HG02884 (cell line): ENCODE measurements at regions not wholly inside any gene's neighbourhood (a gene's known extent, or its start where the extent isn't known, plus 50 kb on each side); places are given as distances from the start of the nearest gene placed in this dataset.

Experiments
- ATAC-seq: cut with Tn5 transposase; IDR thresholded peaks from one replicate; pipeline ENCODE4 v1.9.1; 2021; ENCODE audit warnings: mild to moderate bottlenecking, moderate library complexity; ENCODE audit not compliant: unreplicated experiment

DNA sequence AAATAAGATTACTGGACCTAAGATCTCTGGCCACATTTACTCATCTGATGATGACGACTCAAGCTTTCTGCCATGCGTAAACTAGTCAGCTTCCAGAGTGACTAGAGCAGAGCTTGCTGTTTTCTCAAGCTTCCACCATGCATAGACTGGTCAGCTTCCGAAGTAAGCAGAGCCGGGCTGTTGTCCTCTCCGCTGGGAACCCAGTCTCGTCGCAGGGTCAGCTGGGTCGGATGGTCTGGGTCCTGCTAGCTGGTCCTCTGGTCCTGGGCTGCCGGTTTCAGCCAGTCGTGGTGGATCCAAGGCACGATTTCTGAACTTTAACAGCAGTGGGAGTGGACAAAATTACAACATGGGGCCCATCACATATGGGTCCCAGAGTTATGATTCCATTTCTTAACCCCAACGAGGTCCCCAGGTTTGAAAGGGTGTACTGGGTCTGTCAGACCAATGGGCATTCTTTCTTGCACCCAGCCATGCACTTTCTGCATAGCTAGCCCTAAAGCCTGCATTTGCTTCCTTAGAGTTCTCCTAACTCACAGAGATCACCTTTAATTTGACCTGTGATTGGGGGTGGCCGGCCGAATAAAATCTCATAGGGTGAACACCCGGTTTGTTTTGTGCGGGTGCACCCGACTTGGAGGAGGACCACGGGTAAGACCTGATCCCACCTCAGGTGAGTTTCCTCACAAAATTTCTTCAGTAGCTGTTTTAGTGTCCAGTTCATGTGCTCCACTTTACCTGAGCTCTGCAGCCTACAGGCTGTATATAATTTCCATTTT lies 1312.8 kb downstream of the TMEM121 start:
- ATAC-seq = no peak

GRCh38 chr14:106840258-106840657 lies 1313.9 kb downstream of the TMEM121 start:
- no peak for ATAC-seq

- no peak for ATAC-seq
Observed at GRCh38 chr14:106840991-106841390, 1314.6 kb downstream of the TMEM121 start.

DNA sequence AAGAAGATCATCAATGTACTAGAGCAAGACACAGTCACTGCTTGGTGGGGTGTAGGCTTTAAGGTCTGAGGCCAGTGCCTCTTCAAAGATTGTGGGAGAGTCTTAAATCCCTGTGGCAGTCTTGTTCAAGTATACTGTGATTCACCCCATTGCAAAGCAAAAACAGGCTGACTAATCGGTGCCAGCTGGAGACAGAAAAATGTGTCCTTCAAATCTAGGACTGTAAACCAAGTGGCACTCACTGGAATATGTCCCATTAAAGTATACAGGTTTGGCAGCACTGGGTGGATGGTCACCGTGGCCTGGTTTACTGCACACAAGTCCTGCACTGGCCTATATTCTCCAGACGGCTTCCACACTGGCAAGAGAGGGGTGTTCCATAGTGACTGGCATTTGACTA lies 1315.3 kb downstream of the TMEM121 start:
- ATAC-seq = no peak

- no peak for ATAC-seq
Observed at GRCh38 chr14:106842687-106843086, 1316.3 kb downstream of the TMEM121 start.

DNA sequence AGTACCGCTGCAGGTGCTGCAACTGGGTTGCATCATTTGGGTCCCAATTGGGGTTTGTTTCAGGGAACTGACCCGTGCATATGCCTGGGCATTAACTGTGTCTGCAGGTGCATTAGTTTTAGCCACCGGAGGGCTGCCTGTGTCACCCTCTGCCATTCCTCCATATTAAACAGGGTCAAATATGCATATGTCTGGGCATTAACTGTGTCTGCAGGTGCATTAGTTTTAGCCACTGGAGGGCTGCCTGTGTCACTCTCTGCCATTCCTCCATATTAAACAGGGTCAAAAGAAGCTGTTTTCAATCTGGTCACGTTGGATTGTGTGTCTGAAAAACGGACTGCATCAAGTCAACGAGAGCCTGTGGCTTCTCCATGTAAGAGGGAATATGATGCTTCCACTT lies 1317.0 kb downstream of the TMEM121 start:
- ATAC-seq = no peak

- ATAC-seq = no peak
Observed at GRCh38 chr14:106843951-106844483, 1317.6 kb downstream of the TMEM121 start.

DNA sequence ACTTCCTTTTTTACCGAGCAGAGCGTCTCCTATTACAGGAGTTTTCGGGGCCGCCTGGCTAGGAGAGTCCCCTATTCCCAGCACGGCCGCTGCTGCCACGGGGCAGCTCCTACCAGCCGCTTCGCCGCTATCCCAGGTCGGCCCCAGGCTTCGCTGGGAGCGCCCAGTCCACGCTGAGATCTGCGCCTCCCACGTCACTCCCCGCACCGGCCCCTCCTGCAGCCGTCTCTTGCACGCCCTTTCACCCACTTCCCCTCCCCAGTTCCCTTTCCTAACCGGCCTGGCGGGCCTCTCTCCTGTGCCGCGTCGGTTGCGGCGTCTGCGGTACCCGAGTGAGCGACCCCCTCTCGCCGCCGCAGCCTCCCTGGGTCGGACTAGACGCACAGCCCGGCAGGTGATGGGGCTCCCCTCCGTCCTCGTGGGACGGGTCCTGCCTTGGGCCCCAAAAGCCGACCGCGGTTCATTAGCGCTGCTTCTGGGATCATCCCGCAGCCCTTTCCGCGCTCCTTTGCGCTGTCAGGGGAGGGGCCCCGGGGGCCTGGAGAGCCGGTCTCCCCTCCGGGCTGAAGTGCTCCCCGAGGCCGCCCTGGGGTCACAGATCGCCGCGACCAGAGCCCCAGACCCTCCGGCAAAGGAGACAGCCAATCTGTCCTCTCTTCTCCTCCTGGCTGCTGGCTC lies 1318.4 kb downstream of the TMEM121 start:
- ATAC-seq = peak; percentile 42

GRCh38 chr14:106845286-106846087 lies 1319.1 kb downstream of the TMEM121 start:
- ATAC-seq = no peak

DNA sequence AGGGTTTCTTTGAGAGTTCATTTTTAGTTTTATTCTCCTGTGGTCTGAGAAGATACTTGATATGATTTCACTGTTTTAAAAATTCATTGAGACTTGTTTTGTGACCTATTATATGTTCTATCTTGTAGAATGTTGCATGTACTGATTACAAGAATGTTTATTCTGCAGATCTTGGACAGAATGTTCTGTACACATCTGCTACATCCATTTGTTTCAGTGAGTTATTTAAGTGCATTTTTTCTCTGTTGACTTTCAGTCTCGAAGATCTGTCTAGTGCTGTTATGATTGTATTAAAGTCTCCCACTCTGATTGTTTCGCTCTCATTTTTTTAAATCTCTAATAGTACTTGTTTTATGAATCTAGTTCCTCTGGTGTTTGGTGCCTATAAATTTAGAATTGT lies 1319.8 kb downstream of the TMEM121 start:
- ATAC-seq = no peak

- no peak for ATAC-seq
Observed at GRCh38 chr14:106848330-106849121, 1322.1 kb downstream of the TMEM121 start.

DNA sequence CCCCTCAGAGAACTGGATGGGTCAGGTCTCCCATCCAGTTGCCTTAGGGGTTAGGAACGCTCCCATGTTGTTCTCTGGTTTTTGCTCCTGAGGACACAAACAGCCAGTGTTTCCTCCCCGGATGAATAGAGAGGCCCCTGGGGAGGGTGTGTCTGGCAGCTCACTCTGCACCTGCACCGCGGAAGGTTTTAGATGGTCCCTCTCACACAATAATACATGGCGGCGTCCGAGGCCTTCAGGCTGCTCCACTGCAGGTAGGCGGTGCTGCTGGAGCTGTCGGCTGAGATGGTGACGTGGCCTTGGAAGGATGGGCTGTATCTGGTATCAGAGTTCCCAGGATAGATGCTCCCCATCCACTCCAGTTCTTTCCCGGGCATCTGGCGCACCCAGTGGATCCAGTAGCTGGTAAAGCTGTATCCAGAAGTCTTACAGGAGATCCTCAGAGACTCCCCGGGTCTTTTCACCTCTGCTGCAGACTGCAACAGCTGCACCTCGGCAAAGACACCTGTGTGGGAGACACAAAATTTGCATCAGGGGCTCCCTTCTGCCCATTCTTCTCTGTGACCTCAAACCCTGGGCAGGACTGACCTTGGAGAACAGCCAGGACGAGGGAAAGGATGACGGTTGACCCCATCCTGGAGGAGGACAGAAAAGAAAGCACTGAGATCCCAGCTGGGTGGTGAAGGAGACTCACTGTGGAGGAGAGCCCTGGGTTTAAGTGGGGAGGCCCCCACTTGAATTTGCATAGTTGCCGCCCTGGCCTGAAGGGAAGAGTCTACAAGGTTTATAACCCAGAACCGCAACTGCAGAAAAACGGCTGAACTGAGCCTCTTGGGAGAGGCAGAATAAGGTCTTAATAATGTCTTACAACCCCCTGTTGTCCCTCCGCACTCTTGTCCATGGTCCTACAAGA lies 1324.8 kb downstream of the TMEM121 start:
- peak; percentile 54 for ATAC-seq

DNA sequence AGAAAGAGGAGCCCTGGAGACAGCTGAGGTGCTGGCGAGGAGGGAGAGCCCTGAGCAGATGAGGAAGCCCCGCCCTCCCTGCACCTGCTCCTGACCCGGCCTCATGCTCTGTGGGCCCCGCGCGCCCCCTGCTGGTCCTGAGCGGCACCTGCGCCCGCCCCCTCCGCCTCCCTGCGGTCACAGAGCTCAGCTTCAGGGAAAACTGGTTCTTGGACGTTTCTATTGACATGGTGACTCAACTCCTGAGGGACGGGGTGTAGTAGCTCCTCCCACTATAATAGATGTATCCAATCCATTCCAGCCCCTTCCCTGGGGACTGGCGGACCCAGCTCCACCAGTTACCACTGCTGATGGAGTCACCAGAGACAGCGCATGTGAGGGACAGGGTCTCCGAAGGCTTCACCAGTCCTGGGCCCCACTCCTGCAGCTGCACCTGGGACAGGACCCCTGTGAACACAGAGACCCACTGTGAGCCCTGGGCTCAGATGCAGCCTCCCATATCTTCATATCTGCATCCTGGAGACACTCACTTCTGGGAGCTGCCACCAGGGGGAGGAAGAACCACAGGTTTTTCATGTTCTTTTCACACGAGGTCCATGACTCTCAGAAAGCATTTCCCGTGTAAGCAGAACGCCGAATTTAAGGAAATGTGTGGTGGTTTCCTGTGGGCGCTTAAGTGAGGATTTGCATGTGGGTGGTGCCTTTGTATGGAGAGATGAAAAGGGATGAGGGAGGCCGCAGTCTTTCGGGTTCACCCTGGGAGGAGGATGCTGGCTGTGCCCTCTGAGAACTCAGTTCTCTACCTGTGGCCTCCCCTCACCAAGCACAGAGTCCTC lies 1346.4 kb downstream of the TMEM121 start:
- no peak for ATAC-seq

GRCh38 chr14:106874350-106874749 lies 1348.0 kb downstream of the TMEM121 start:
- ATAC-seq = no peak

GRCh38 chr14:106875503-106875902 lies 1349.1 kb downstream of the TMEM121 start:
- no peak for ATAC-seq

- ATAC-seq = no peak
Observed at GRCh38 chr14:106876711-106877110, 1350.3 kb downstream of the TMEM121 start.

DNA sequence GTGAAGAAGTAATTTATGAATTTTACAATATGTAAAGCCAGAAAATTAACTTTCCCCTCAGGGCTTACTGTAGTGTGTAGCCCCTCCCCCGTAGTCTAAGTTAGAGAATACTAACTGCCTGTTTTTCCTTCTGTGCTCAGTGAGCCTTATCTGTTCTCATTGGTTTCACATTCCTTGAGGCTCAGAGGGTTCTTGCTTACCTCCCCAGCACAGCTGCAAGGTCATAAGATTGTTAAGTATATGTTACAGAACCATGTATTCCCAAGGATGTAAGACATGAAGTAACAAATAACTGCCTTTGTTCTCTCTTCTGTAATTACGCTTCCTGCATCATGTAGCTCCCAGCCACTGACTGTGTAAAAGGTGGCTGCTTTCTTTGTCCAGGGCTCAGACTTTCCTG lies 1351.1 kb downstream of the TMEM121 start:
- ATAC-seq = no peak

DNA sequence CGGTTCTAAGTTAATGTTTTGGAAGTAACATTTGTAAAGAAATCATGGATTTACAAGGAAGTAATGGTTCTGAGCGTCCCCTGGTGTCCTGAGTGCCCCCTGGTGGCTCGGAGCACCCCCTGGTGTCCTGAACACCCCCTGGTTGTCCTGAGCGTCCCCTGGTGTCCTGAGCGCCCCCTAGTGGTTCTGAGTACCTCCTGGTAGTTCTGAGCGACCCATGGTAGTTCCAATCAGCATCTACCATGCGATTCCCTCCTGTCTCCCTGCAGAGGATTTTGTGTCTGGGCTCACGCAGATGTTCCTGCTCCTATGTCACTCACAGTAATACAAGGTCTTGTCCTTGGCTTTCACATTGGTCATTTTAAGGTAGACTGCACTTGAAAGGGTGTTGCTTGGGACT lies 1352.9 kb downstream of the TMEM121 start:
- no peak for ATAC-seq

- ATAC-seq = no peak
Observed at GRCh38 chr14:106883218-106883692, 1356.9 kb downstream of the TMEM121 start.
